ENCODE measurements at regions not wholly inside any gene's neighbourhood (a gene's known extent, or its start where the extent isn't known, plus 50 kb on each side); places are given as distances from the start of the nearest gene placed in this dataset.

- no peak for TF ChIP-seq CEBPB (IDR thresholded peaks at IDR 0.05; ENCODE audit: low read depth, low read length)
- TF ChIP-seq TBP (IDR thresholded peaks at IDR 0.05; ENCODE audit: low read depth, low read length), result no peak
Observed at GRCh38 chr15:47568030-47568429, 149.3 kb upstream of the SEMA6D start (continued).

All from H1 (cell line).